ENCODE measurements at regions not wholly inside any gene's neighbourhood (a gene's known extent, or its start where the extent isn't known, plus 50 kb on each side); places are given as distances from the start of the nearest gene placed in this dataset.

GRCh38 chr5:3218916-3219650, 376.5 kb upstream of the IRX1 start:
- TF ChIP-seq CTCF (conservative IDR thresholded peaks at IDR 0.05; ENCODE audit: low read depth, low read length), result no peak
- TF ChIP-seq EZH2 (IDR thresholded peaks at IDR 0.05; ENCODE audit: low read length, unreplicated experiment), result no peak
